LNCaP clone FGC (cell line): ENCODE measurements at regions not wholly inside any gene's neighbourhood (a gene's known extent, or its start where the extent isn't known, plus 50 kb on each side); places are given as distances from the start of the nearest gene placed in this dataset.
"Not testable (repeated sequence)": the region's sequence is repeated elsewhere in the genome, so short reads cannot be mapped to it uniquely, and the experiment has no call there.

Source experiments
- DNase-seq: peaks from one replicate; pipeline ENCODE4 v3.0.0-alpha.2; 2011; ENCODE audit warnings: low read depth
- H3K4me3 ChIP-seq: 2 replicates; pipeline ENCODE4 v1.5.1; 2011; ENCODE audit warnings: mild to moderate bottlenecking, low read depth, low read length, control low read depth
- TF ChIP-seq, protein P1 (sequence below): IDR thresholded peaks from 2 replicates; pipeline ENCODE4 v1.5.1; 2012; ENCODE audit warnings: mild to moderate bottlenecking; ENCODE audit not compliant: control insufficient read depth, insufficient read depth; ENCODE audit errors: extremely low read depth

DNA sequence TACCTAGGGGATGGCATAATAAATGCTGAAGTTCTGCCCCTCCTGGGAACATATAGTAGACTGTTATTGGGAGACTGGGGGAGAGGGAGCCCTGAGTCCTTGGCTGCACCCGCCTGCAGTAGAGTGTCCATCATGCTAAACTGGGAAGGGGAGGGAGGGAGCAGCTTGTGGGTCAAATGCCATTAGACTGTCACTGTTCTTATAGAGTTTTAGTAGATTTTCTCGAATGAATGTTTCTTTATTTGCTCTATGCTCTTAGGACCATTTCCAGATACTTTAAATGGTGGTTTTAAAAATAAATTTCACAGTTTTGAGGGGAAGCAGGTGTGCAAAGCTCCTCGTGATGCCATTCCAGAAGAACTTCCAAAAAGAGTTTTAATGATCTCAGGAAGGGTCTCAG is 111.6 kb upstream of the USP9X start:
- TF ChIP-seq, protein P1, sequence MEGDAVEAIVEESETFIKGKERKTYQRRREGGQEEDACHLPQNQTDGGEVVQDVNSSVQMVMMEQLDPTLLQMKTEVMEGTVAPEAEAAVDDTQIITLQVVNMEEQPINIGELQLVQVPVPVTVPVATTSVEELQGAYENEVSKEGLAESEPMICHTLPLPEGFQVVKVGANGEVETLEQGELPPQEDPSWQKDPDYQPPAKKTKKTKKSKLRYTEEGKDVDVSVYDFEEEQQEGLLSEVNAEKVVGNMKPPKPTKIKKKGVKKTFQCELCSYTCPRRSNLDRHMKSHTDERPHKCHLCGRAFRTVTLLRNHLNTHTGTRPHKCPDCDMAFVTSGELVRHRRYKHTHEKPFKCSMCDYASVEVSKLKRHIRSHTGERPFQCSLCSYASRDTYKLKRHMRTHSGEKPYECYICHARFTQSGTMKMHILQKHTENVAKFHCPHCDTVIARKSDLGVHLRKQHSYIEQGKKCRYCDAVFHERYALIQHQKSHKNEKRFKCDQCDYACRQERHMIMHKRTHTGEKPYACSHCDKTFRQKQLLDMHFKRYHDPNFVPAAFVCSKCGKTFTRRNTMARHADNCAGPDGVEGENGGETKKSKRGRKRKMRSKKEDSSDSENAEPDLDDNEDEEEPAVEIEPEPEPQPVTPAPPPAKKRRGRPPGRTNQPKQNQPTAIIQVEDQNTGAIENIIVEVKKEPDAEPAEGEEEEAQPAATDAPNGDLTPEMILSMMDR = no peak
- no peak for DNase-seq
- H3K4me3 ChIP-seq = no peak overlapping the region

DNA sequence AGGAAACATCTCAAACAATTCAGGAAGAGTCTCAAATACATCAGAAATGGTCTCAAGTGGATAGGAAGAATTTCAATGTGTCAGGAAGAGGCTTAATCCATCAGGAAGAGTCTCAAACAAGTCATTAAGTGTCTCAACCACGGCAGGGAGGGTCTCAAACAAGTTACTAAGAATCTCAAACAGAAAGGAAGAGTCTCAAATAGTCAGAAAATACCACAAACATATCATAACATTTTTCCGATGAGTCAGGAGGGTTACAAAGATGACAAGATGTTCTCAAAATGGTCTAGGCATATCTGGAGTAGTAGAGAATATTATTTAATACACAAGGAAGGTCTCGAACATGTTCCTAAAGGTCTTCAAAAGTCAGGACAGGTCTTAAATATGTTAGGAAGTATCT is 109.3 kb upstream of the USP9X start:
- H3K4me3 ChIP-seq = no peak overlapping the region
- TF ChIP-seq, protein P1 = no peak
- DNase-seq = no peak

DNA sequence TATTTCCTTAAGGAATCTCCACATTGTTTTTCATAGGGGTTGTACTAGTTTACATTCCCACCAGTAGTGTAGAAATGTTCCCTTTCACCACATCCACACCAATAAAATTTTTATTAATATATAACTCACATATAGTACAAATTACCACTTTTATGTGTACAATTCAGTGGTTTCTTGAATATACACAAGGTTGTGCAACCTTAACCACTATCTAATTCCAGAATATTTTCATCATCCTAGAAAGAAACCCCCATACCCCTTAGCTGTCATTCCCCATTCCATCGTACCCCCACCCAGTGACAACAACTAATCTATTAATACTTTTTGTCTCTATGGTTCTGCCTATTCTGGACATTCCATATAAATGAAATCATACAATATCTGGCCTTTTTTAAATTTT is 108.3 kb upstream of the USP9X start:
- no peak for DNase-seq
- TF ChIP-seq, protein P1 = no peak
- H3K4me3 ChIP-seq = no peak overlapping the region

DNA sequence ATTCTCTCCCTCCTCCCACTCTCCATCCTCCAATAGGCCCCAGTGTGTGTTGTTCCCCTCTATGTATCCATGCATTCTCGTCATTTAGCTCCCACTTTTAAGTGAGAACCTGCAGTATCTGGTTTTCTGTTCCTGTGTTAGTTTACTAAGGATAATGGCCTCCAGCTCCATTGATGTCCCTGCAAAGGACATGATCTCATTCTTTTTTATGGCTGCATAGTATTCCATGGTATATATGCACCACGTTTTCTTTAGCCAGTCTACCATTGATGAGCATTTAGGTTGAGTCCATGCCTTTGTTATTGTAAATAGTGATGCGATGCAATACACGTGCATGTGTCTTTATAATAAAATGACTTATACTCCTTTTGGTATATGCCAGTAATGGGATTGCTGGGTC is 100.3 kb upstream of the USP9X start:
- TF ChIP-seq, protein P1 = no peak
- no peak for DNase-seq
- no peak overlapping the region for H3K4me3 ChIP-seq

DNA sequence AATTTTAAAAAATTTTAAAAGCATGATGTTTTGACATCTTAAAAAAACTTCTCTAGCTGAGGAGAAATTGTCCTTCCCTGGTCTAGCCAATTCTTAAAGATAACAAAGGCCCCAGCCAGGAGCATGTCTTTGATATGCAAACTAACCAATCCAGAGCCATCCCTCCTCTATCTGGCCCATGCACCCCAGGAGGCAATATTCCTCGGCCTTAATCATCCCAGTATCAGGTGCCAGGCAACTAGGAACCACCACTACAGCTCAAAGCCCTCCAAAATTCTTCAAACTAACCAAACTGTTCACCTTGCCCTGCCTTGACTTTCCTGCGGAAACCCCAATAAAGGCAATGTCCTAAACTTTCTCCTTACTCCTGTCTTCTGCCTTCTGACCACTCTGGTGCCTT is 97.8 kb upstream of the USP9X start:
- H3K4me3 ChIP-seq = no peak overlapping the region
- DNase-seq = no peak
- TF ChIP-seq, protein P1 = no peak

DNA sequence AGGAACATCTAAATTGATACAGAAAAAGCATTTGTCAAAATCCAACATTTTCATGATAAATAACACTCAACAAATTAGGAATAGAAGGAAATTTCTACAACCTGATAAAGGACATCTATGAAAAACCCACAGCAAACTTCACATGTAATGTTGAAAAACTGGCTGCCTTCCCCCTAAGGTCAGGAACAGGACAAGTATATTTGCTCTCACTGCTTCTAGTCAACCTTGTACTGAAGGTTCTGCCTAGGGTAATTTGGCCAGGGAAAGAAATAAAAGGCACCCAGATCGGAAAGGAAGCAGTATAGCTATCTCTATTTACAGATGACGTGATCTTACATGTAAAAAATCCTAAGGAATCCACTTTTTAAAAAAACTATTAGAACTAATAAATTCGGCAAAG is 97.1 kb upstream of the USP9X start:
- no peak for DNase-seq
- TF ChIP-seq, protein P1 = no peak
- H3K4me3 ChIP-seq = no peak overlapping the region

DNA sequence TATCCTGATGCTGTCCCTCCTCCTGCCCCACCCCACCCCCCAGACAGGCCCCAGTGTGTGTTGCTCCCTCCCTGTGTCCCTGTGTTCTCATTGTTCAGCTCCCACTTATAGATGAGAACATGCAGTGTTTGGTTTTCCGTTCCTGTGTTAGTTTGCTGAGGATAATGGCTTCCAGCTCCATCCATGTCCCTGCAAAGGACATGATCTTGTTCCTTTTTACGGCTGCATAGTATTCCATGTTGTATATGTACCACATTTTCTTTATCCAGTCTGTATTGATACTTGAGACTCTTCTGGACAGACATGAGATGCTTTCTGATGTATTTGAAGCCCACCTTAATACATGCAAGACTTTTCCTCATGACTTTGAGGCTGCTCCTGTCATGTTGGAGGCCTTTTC is 91.8 kb upstream of the USP9X start:
- not testable (repeated sequence) for H3K4me3 ChIP-seq, DNase-seq
